GM21423 (cell line): ENCODE measurements at regions not wholly inside any gene's neighbourhood (a gene's known extent, or its start where the extent isn't known, plus 50 kb on each side); places are given as distances from the start of the nearest gene placed in this dataset.
"Not testable (repeated sequence)": the region's sequence is repeated elsewhere in the genome, so short reads cannot be mapped to it uniquely, and the experiment has no call there.

Source experiments
- ATAC-seq: cut with Tn5 transposase; IDR thresholded peaks from one replicate; pipeline ENCODE4 v1.9.1; 2021; ENCODE audit warnings: mild to moderate bottlenecking, moderate library complexity; ENCODE audit not compliant: unreplicated experiment

- no peak for ATAC-seq
These were observed 575.2 kb downstream of the PIK3C3 start for GRCh38 chr18:42530276-42530675.

DNA sequence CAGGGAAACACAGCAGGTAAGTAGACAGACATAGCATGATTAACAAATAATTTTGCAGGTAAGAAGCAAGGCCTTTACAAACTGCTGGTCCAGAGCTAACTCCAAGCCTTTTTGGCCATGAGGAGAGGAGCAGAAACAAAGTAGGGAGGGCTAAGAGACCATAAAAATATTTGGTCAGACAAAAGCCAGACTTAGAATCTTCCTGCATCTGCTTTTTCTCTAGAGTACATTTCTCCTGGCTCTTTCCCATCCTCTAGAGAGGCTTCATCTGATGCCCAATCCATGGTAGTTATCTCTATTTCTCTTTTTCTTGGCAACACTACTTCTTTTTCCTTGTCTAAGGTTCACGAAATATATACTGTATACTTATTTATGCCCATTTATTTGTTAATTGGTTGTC lies 577.1 kb downstream of the PIK3C3 start:
- ATAC-seq = no peak

DNA sequence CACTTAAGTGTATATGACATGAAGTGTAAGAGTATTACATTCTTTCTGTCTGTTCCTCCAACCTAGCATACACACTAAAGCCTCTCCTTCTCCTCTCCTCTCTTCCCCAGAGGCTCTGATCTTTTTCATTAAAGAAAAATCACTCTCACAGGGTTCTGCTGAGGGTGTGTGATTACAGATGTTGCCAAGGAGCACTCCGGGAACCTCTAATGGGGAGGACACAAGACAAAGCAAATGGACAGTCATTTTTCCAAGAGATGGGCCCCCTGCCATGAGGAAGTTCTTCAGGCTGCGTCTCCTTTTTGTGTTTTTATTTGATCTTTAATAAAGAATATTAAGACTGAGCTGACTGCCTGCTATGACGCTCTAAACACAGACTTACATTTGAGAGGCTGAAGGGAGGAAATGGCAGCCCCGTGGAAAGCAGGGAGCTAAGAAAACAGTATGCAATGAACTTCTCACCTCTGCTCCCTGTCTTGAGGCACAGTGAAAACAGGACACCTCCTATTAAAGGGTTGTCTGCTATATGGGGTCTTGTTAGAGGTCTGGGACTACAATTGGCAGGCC lies 578.1 kb downstream of the PIK3C3 start:
- ATAC-seq = no peak

GRCh38 chr18:42533616-42534015 lies 578.6 kb downstream of the PIK3C3 start:
- ATAC-seq = no peak

GRCh38 chr18:42534313-42534712 lies 579.3 kb downstream of the PIK3C3 start:
- ATAC-seq = no peak

GRCh38 chr18:42536442-42536841 lies 579.0 kb downstream of the RIT2 start:
- no peak for ATAC-seq

- ATAC-seq = no peak
These were observed 578.2 kb downstream of the RIT2 start for GRCh38 chr18:42537291-42537690.

DNA sequence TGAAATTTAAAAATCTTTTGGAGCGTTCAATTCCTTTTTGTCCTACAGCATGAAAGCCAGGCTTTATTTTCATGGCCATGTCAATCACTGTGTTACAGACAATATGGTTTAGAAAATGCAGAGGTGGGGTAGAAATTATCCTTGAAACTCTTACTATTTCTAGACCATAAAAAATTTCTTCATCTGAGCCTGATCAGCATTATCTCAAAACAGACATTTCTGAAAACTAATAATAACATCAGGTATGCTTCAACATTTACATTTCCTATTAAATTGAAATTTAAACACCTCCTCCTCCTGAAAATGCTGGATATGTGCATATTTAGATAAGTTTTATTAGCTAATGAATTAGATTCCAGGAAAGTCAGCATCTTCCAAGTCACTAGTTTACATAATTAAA lies 570.6 kb downstream of the RIT2 start:
- ATAC-seq = no peak

- ATAC-seq = no peak
These were observed 569.7 kb downstream of the RIT2 start for GRCh38 chr18:42545825-42546224.

GRCh38 chr18:42548493-42548892 lies 567.0 kb downstream of the RIT2 start:
- no peak for ATAC-seq

DNA sequence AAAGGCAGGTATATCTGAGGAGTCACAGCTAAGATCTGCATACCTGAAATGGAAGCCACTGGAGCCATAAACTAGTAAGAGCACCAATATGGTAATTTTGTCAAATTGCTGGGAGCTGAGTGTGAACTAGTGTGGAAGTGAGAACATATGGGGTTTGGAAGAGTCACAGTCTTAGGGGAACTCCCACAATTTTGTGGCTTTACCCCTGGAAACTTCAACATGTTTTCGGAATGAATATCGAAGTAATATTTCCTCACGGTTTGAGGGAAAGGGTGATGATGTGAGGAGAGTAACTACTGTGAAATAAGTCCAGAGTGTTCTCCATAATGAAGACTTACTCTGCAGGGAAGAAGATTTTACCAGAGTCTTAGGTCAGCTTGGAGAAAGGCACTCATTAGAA lies 565.9 kb downstream of the RIT2 start:
- no peak for ATAC-seq

DNA sequence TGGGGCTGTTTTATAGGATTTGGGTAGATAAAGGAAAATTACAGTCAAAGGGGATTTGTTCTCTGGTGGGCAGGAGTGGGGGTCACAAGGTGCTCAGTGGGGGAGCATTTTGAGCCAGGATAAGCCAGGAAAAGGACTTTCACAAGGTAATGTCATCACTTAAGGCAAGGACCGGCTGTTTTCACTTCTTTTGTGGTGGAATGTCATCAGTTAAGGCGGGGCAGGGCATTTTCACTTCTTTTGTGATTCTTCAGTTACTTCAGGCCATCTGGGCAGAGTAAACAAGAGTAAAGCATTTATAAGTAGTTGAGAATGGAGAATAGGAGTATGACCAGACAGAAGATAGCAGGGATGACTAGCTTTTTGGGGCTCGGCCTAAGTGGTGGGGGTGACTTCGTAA lies 562.9 kb downstream of the RIT2 start:
- ATAC-seq = not testable (repeated sequence)

GRCh38 chr18:42559069-42559690 lies 556.3 kb downstream of the RIT2 start:
- ATAC-seq = no peak

DNA sequence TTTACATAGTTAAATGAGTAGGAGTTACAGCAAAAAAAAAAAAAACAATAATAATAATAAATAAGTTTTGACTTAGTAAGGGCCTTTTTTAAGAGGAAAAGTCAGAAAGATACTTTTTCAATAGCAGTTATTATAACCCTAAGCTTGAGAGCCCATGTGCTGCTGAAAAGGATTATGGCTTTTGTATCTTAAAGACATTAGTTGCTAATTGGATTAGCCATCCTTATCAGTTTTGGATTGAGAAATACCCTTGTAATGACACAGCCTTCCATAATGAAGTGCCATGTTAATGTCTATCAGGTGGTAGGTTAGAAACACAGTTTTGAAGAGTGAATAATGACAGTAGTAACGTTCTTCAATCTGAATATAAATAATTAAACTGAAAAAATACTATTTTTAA lies 554.0 kb downstream of the RIT2 start:
- no peak for ATAC-seq

GRCh38 chr18:42563995-42564394 lies 551.5 kb downstream of the RIT2 start:
- no peak for ATAC-seq

DNA sequence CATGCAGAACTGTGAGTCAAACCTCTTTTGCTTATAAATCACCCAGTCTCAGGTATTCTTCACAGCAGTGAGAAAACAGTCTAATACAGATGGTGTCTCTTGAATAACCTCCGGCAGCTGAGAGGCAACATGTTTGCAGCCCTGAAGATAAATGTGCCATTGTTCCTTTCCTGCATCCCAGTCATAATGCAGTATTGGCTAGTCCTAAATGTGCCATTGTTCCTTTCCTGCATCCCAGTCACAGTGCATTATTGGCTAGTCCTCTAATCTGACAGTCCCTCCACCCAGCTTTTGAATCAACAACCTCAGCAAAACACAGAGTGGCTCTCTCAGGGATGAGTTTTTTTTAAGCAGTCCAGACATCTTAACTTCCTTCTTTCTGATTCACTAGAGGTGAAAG lies 550.7 kb downstream of the RIT2 start:
- no peak for ATAC-seq

GRCh38 chr18:42568773-42569172 lies 546.7 kb downstream of the RIT2 start:
- no peak for ATAC-seq

DNA sequence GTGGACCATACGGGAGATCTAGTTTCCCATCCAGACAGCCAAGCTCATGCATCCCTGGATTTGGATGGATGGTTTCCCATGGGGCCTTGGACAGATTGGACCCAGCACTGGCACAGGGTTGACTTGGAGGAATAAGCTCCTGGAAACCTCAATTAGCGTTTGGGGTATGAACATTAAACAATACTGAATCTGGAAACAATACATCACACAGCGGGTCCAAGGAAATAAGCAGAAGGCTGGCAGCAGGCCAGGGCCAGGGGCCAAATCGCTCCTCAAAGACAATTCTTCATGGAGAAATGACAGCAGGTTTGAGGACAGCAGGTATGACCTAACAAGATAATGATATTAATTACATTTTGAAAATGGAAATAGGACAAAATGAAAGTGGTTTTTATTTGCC lies 540.6 kb downstream of the RIT2 start:
- ATAC-seq = no peak

- no peak for ATAC-seq
These were observed 539.4 kb downstream of the RIT2 start for GRCh38 chr18:42576124-42576523.

DNA sequence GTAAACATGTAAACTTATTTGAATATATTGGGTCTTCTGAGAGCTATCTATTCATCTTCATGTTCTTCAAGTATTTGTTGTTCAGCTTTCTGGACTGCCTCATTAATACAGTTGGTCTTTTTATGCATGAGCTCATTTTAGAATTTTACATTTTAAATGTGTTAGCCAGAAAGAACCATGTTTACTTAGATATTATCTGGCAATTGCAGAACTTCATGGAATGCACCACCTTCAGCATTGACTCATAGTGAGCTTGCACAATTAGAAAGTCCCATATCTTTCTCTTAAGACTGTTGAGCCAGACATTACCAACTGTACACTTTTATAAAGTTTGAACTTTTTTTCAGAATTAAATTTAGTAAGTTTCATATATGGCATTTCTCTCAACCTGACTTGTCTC lies 536.7 kb downstream of the RIT2 start:
- ATAC-seq = no peak

DNA sequence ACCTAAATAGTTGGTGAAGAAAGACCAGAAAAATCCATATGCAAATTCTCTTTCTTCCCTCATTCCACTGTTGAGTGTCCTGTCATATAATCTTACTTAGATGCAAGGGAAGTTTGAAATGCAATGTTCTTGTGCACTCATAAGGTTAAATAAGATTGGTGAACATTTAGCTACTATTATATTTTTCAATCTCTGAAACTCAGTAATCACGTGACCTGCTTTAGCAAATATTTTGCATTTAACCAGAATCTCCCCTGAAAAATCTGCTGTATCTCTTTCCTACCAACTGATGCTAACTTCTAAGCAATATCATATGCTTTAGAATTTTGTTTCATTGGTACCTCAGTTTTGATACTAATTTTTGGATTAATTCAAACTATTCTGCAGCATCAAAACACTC lies 533.2 kb downstream of the RIT2 start:
- ATAC-seq = no peak

GRCh38 chr18:42583283-42583731 lies 532.2 kb downstream of the RIT2 start:
- ATAC-seq = no peak

DNA sequence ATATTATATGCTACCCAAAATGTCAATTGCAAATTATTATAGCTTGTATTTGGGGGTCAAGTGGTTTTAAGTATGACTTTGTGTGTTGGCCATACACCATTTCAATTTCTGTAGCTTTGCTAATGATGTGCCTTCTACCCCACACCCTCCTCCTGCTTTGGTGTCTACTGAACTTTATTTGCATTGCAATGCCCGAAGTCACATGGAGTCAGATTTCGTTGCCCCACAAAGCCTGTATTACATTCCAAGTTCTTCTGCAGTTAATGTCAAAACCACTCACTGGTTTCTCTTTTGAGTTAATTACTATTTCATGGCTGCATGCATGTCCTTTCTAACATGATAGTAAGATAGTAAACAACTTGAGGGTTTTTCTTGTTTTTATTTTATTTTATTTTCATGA lies 528.9 kb downstream of the RIT2 start:
- ATAC-seq = no peak
